DND-41 (cell line): ENCODE measurements at regions not wholly inside any gene's neighbourhood (a gene's known extent, or its start where the extent isn't known, plus 50 kb on each side); places are given as distances from the start of the nearest gene placed in this dataset.

Experiments
- ATAC-seq: fragments of 200-7000 bp; cut with Tn5 transposase; 3 replicates; pipeline ENCODE4 v1.9.1; 2021; ENCODE audit warnings: low read depth; ENCODE audit not compliant: insufficient read depth
- DNase-seq: peaks from one replicate; pipeline ENCODE4 v3.0.0-alpha.2; 2020
- H2AFZ ChIP-seq: 2 replicates; pipeline ENCODE4 v1.6.0; 2012; ENCODE audit warnings: low read depth, low read length
- H3K27ac ChIP-seq: 2 replicates; pipeline ENCODE4 v1.5.1; 2012; ENCODE audit warnings: low read length, inconsistent platforms
- H3K27me3 ChIP-seq: fragments of 200-600 bp; sonication (generic); 2 replicates; pipeline ENCODE4 v1.6.0; 2012; ENCODE audit warnings: low read length, mild to moderate bottlenecking, inconsistent platforms; ENCODE audit not compliant: insufficient read depth, poor library complexity
- H3K36me3 ChIP-seq: 2 replicates; pipeline ENCODE4 v1.5.1; 2012; ENCODE audit warnings: low read length, inconsistent platforms; ENCODE audit not compliant: insufficient read depth
- H3K4me1 ChIP-seq: 2 replicates; pipeline ENCODE4 v1.5.1; 2012; ENCODE audit warnings: mild to moderate bottlenecking, low read length; ENCODE audit not compliant: insufficient read depth
- H3K4me2 ChIP-seq: 2 replicates; pipeline ENCODE4 v1.6.0; 2012; ENCODE audit warnings: mild to moderate bottlenecking, moderate library complexity, low read length, inconsistent platforms; ENCODE audit not compliant: insufficient read depth
- H3K4me3 ChIP-seq, 2 experiments: fragments of 200-600 bp in 1 of 2; shearing (Covaris generic) in 1 of 2; 2 replicates each; pipeline ENCODE4 v1.5.1; 2012 to 2016; ENCODE audit warnings: inconsistent platforms in 2 of 2, low read length in 2 of 2, mild to moderate bottlenecking in 2 of 2, low read depth in 1 of 2, moderate library complexity in 1 of 2
- H3K79me2 ChIP-seq: 2 replicates; pipeline ENCODE4 v1.6.0; 2012; ENCODE audit warnings: low read length, inconsistent platforms; ENCODE audit not compliant: insufficient read depth
- H3K9ac ChIP-seq: 2 replicates; pipeline ENCODE4 v1.6.0; 2012; ENCODE audit warnings: low read depth, mild to moderate bottlenecking, inconsistent platforms, low read length, moderate library complexity
- H3K9me3 ChIP-seq: 2 replicates; pipeline ENCODE4 v1.5.1; 2012; ENCODE audit warnings: low read length, moderate library complexity, mild to moderate bottlenecking, inconsistent platforms; ENCODE audit not compliant: insufficient read depth, severe bottlenecking
- H4K20me1 ChIP-seq: 2 replicates; pipeline ENCODE4 v1.6.0; 2012; ENCODE audit warnings: low read length; ENCODE audit not compliant: insufficient read depth
- EZH2 ChIP-seq: IDR thresholded peaks from 3 replicates; pipeline ENCODE4 v1.6.1; 2012; ENCODE audit warnings: borderline replicate concordance, low read depth, mild to moderate bottlenecking, moderate library complexity, low read length, inconsistent platforms; ENCODE audit not compliant: severe bottlenecking
- TF ChIP-seq, protein P1 (sequence below): IDR thresholded peaks from 2 replicates; pipeline ENCODE4 v1.5.1; 2012; ENCODE audit warnings: borderline replicate concordance, low read length, moderate library complexity, mild to moderate bottlenecking; ENCODE audit not compliant: poor library complexity, severe bottlenecking; ENCODE audit errors: extremely low read depth

DNA sequence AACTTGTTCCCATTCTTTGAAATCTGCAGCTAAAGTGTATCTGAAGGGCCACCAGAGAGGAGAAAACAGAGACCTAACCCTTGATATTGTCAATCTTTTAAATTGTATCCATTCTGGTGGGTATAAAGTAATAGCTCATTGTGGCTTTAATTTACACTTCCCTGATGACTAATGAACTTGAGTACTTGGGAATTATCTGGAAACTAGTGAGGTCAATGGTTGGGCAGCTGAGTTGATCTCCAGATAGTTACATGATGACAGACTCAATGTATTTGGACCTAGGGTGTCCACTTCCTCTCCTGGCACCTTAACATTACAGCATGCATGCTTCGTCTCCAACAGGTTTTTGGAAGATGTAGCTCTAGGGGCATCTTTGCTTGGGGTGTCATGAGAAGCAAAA, 195.2 kb downstream of the PDCD6IP start:
- H3K4me1 ChIP-seq = no peaks in the 10 kb centered on the region
- H4K20me1 ChIP-seq = no peaks in the 10 kb centered on the region
- H3K9ac ChIP-seq = no peak overlapping the region
- H2AFZ ChIP-seq = no peak overlapping the region
- no peak overlapping the region for H3K4me3 ChIP-seq
- H3K36me3 ChIP-seq = no peaks in the 10 kb centered on the region
- ATAC-seq (no peak), DNase-seq (no peak)
- H3K9me3 ChIP-seq = peaks cover 7% of the 10 kb centered on the region
- no peaks in the 10 kb centered on the region for H3K27me3 ChIP-seq
- no peak overlapping the region for H3K4me2 ChIP-seq
- H3K79me2 ChIP-seq = no peaks in the 10 kb centered on the region
- H3K27ac ChIP-seq = no peak overlapping the region
- no peak for TF ChIP-seq EZH2
- TF ChIP-seq, protein P1, sequence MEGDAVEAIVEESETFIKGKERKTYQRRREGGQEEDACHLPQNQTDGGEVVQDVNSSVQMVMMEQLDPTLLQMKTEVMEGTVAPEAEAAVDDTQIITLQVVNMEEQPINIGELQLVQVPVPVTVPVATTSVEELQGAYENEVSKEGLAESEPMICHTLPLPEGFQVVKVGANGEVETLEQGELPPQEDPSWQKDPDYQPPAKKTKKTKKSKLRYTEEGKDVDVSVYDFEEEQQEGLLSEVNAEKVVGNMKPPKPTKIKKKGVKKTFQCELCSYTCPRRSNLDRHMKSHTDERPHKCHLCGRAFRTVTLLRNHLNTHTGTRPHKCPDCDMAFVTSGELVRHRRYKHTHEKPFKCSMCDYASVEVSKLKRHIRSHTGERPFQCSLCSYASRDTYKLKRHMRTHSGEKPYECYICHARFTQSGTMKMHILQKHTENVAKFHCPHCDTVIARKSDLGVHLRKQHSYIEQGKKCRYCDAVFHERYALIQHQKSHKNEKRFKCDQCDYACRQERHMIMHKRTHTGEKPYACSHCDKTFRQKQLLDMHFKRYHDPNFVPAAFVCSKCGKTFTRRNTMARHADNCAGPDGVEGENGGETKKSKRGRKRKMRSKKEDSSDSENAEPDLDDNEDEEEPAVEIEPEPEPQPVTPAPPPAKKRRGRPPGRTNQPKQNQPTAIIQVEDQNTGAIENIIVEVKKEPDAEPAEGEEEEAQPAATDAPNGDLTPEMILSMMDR = no peak

DNA sequence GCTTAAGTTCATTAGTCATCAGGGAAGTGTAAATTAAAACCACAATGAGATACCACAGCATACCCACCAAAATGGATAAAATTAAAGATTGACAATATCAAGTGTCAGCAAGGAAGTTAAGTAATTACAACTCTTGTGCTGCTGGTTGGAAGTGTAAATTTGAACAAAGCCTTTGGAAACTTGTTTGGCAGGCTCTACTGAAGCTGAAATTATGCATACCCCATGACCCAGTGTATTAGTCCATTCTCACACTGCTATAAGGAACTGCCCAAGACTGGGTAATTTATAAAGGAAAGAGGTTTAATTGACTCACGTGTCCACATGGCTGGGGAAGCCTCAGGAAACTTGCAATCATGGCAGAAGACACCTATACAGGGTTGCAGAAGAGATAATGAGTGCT, 196.1 kb downstream of the PDCD6IP start:
- H2AFZ ChIP-seq = no peak overlapping the region
- H3K9me3 ChIP-seq = peaks cover 7% of the 10 kb centered on the region
- H3K4me3 ChIP-seq = no peak overlapping the region
- no peaks in the 10 kb centered on the region for H3K36me3 ChIP-seq
- H3K27ac ChIP-seq = no peak overlapping the region
- no peak overlapping the region for H3K9ac ChIP-seq
- no peak for DNase-seq
- no peaks in the 10 kb centered on the region for H3K4me1 ChIP-seq
- H3K4me2 ChIP-seq = no peak overlapping the region
- no peaks in the 10 kb centered on the region for H4K20me1 ChIP-seq
- ATAC-seq = no peak
- no peaks in the 10 kb centered on the region for H3K27me3 ChIP-seq
- TF ChIP-seq EZH2 = no peak
- TF ChIP-seq, protein P1 = no peak
- H3K79me2 ChIP-seq = no peaks in the 10 kb centered on the region

- H4K20me1 ChIP-seq = no peaks in the 10 kb centered on the region
- H3K4me1 ChIP-seq = no peaks in the 10 kb centered on the region
- no peaks in the 10 kb centered on the region for H3K36me3 ChIP-seq
- H3K9me3 ChIP-seq = peaks cover 6% of the 10 kb centered on the region
- H2AFZ ChIP-seq = no peak overlapping the region
- no peak overlapping the region for H3K27ac ChIP-seq
- no peaks in the 10 kb centered on the region for H3K79me2 ChIP-seq
- TF ChIP-seq EZH2 = no peak
- TF ChIP-seq, protein P1 = no peak
- H3K27me3 ChIP-seq = no peaks in the 10 kb centered on the region
- no peak overlapping the region for H3K9ac ChIP-seq
- ATAC-seq = no peak
- no peak overlapping the region for H3K4me2 ChIP-seq
- no peak overlapping the region for H3K4me3 ChIP-seq
- no peak for DNase-seq
These were observed 201.9 kb downstream of the PDCD6IP start for GRCh38 chr3:34000301-34000700.

- Histone ChIP-seq H3K4me1 (no peaks in the 10 kb centered on the region), H3K27me3 (no peaks in the 10 kb centered on the region), H3K4me3 (no peak overlapping the region), H4K20me1 (no peaks in the 10 kb centered on the region), H3K9me3 (no peaks in the 10 kb centered on the region), H3K27ac (no peak overlapping the region), H2AFZ (no peak overlapping the region), H3K4me2 (no peak overlapping the region), H3K9ac (no peak overlapping the region), H3K36me3 (no peaks in the 10 kb centered on the region), H3K79me2 (no peaks in the 10 kb centered on the region)
- ATAC-seq = no peak
- DNase-seq = no peak
- TF ChIP-seq EZH2 = no peak
- TF ChIP-seq, protein P1 = no peak
These were observed 202.6 kb downstream of the PDCD6IP start for GRCh38 chr3:34001022-34001421.
